ENCODE measurements at regions not wholly inside any gene's neighbourhood (a gene's known extent, or its start where the extent isn't known, plus 50 kb on each side); places are given as distances from the start of the nearest gene placed in this dataset.

GRCh38 chr17:72531729-72532128, 410.9 kb downstream of the SOX9 start:
- no peak for TF ChIP-seq PPARA (CRISPR knock-in tag; IDR thresholded peaks at IDR 0.05; ENCODE audit: borderline replicate concordance)
- TF ChIP-seq OSR1 (CRISPR knock-in tag; IDR thresholded peaks at IDR 0.05) = no peak
- no peak for TF ChIP-seq PATZ1 (CRISPR knock-in tag; IDR thresholded peaks at IDR 0.05; ENCODE audit: borderline replicate concordance)
- no peak for TF ChIP-seq SNAI2 (CRISPR knock-in tag; IDR thresholded peaks at IDR 0.05)
- no peak for TF ChIP-seq TOX (CRISPR knock-in tag; IDR thresholded peaks at IDR 0.05; ENCODE audit: borderline replicate concordance)
- TF ChIP-seq CREB5 (CRISPR knock-in tag; IDR thresholded peaks at IDR 0.05; ENCODE audit: low read depth) = no peak
- ATAC-seq = no peak

GRCh38 chr17:72534265-72534664, 413.4 kb downstream of the SOX9 start:
- TF ChIP-seq ZC3H10 (CRISPR knock-in tag; IDR thresholded peaks at IDR 0.05) (no peak), RARB (CRISPR knock-in tag; IDR thresholded peaks at IDR 0.05) (no peak), ZNF565 (CRISPR knock-in tag; conservative IDR thresholded peaks at IDR 0.05; ENCODE audit: low read depth) (no peak), PPARA (CRISPR knock-in tag; IDR thresholded peaks at IDR 0.05; ENCODE audit: borderline replicate concordance) (no peak), ISL1 (CRISPR knock-in tag; IDR thresholded peaks at IDR 0.05) (no peak), TSHZ2 (CRISPR knock-in tag; IDR thresholded peaks at IDR 0.05) (no peak)
- ATAC-seq = no peak

- ATAC-seq = no peak
- TF ChIP-seq GLIS3 (CRISPR knock-in tag; IDR thresholded peaks at IDR 0.05) (no peak), OSR1 (CRISPR knock-in tag; IDR thresholded peaks at IDR 0.05) (no peak), TOX (CRISPR knock-in tag; IDR thresholded peaks at IDR 0.05; ENCODE audit: borderline replicate concordance) (no peak), ZFP3 (CRISPR knock-in tag; IDR thresholded peaks at IDR 0.05) (no peak), ESRRG (CRISPR knock-in tag; IDR thresholded peaks at IDR 0.05) (no peak), CSRNP3 (CRISPR knock-in tag; IDR thresholded peaks at IDR 0.05) (no peak), ISL1 (CRISPR knock-in tag; IDR thresholded peaks at IDR 0.05) (no peak), POU6F1 (CRISPR knock-in tag; IDR thresholded peaks at IDR 0.05; ENCODE audit: borderline replicate concordance, low read depth) (no peak), ZC3H10 (CRISPR knock-in tag; IDR thresholded peaks at IDR 0.05) (no peak), ZNF70 (CRISPR knock-in tag; IDR thresholded peaks at IDR 0.05) (no peak), ARNTL (CRISPR knock-in tag; IDR thresholded peaks at IDR 0.05; ENCODE audit: borderline replicate concordance, low read depth) (no peak), SNAI2 (CRISPR knock-in tag; IDR thresholded peaks at IDR 0.05) (no peak), TSHZ2 (CRISPR knock-in tag; IDR thresholded peaks at IDR 0.05) (no peak), ZFP30 (CRISPR knock-in tag; IDR thresholded peaks at IDR 0.05) (no peak), CREB5 (CRISPR knock-in tag; IDR thresholded peaks at IDR 0.05; ENCODE audit: low read depth) (no peak), TCF4 (CRISPR knock-in tag; IDR thresholded peaks at IDR 0.05; ENCODE audit: borderline replicate concordance) (no peak), CSDC2 (CRISPR knock-in tag; IDR thresholded peaks at IDR 0.05) (no peak)
Measured at GRCh38 chr17:72534776-72535175, 414.0 kb downstream of the SOX9 start.
